GM18861 (cell line): ENCODE measurements at regions not wholly inside any gene's neighbourhood (a gene's known extent, or its start where the extent isn't known, plus 50 kb on each side); places are given as distances from the start of the nearest gene placed in this dataset.
"Not testable (repeated sequence)": the region's sequence is repeated elsewhere in the genome, so short reads cannot be mapped to it uniquely, and the experiment has no call there.

Experiments
- ATAC-seq: cut with Tn5 transposase; IDR thresholded peaks from one replicate; pipeline ENCODE4 v1.9.1; 2021; ENCODE audit not compliant: unreplicated experiment

DNA sequence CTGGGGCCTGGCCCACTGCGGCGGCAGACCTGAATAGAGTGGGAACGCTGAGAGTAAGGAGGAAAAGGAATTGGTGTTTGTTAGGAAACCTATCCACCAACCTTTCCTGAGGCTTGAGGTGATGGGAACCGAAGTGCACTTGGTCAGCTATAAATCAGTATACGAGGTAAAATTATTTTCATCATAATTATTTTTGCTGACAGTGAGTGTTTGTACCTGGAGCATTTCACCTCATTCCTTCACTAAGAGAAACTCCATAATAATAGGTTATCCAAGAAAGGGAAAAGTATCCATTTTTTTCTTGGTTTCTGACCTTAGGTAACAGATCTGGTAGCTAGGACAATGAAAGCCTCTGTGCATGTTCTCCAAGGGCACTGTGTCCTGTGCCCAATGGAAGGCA lies 138.6 kb upstream of the RGPD4 start:
- ATAC-seq = no peak

DNA sequence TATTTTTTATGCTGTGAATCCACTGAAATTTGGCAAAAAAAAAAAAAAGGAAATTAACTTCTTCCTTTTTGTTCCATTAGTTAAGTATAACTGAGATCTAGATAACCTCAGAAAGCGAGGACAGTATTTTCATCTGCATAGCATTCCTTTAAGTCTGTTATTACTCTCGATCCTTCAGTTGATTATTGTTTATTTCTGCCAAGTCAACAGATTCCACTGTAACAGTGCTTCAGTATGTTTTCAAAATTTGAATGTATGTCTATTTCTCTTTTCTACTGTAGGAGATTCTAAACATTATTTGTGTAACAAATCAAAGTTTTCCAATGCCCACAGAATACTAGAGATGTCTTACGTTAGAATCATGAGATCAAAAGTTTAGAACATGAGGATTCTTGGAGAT lies 133.1 kb upstream of the RGPD4 start:
- no peak for ATAC-seq

DNA sequence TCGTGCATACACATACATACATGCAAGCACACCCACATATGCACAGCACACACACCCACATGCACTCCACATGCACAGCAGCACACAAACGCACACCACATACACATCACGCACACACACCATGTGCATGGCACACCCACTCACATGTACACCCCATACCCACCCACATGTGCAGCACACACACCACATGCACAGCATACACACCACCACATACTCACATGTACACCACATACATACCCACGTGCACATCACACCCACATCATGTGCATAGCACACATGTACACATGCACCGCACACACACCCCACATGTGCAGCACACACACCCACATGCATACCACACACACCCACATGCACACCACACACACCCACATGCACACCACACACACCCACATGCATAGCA lies 132.0 kb upstream of the RGPD4 start:
- ATAC-seq = no peak

DNA sequence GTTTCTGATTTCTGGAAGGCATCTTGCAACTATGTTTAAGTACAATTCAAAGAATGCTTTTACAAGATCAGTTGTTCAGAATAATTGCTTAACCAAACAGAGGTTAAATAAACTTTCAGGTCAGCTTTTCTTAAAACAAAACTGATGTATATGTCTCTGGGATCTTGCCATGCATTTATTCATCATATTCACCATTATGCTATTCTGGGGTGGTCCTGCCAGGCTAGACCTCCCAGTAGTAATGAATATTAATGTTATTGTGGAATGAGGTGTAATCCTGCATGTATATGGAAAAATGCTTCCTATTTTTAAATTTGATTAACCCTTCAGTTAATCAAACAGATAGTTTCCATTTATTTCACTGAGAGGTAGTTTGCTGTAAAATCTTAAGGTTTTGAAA lies 129.3 kb upstream of the RGPD4 start:
- no peak for ATAC-seq

GRCh38 chr2:107698861-107699260 lies 127.8 kb upstream of the RGPD4 start:
- ATAC-seq = no peak

- ATAC-seq = no peak
These were observed 126.6 kb upstream of the RGPD4 start for GRCh38 chr2:107700073-107700472.

- no peak for ATAC-seq
These were observed 114.8 kb upstream of the RGPD4 start for GRCh38 chr2:107711941-107712340.

GRCh38 chr2:107712857-107713256 lies 113.8 kb upstream of the RGPD4 start:
- ATAC-seq = peak; percentile 56

GRCh38 chr2:107717661-107718060 lies 109.0 kb upstream of the RGPD4 start:
- ATAC-seq = no peak

GRCh38 chr2:107719141-107719540 lies 107.6 kb upstream of the RGPD4 start:
- ATAC-seq = no peak

- ATAC-seq = no peak
These were observed 106.9 kb upstream of the RGPD4 start for GRCh38 chr2:107719836-107720235.

DNA sequence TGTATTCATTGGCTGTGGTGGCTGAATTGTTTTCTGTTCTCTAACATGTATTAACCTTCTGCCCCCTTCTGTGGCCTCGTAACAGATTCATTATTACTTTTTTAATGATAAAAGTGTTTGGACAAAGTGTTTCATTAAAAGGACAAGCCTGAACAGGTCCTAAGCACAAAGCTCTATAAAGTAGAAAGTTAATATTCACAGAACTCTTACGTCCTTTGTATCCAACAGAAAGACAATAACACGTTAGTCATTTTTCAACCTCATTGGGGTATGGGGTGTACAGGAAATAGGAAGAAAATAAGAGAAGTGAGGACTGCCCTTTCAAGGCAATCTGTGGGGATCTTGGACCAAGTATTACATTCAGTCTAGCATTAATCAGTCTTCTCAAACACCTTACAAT lies 105.5 kb upstream of the RGPD4 start:
- no peak for ATAC-seq

- no peak for ATAC-seq
These were observed 105.1 kb upstream of the RGPD4 start for GRCh38 chr2:107721586-107721985.

GRCh38 chr2:107725824-107726223 lies 100.9 kb upstream of the RGPD4 start:
- ATAC-seq = not testable (repeated sequence)

DNA sequence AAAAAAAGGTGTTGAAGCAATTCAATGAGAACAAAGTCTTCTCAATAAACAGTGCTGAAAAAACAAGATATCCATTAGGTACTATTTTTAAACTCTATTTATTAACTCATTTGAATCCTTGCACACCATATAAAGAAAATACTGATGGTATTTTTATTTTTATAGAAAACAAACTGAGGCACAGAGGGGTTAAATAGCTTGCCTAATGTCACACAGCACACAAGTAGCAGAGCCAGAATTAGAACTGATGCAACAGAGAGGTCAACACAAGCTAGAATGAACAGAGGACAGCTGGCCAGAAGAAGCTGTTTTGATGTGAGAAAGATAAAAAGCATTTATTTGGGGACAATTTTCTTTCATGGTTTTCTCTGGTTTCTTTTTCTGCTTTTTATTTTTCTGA lies 99.4 kb upstream of the RGPD4 start:
- no peak for ATAC-seq

DNA sequence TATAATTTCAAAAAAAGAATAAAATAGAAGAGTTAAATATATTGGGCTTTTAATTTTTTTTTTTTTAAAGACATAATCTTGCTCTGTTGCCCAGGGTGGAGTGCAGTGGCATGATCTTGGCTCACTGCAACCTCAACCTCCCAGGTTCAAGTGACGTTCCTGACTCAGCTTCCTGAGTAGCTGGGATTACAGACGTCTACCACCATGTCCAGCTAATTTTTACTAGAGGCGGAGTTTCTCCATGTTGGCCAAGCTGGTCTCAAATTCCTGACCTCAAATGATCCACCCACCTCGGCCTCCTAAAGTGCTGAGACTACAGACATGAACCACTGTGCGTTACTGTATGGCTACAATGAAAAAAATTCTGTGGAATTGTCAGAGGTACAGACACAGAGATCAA lies 98.1 kb upstream of the RGPD4 start:
- no peak for ATAC-seq

DNA sequence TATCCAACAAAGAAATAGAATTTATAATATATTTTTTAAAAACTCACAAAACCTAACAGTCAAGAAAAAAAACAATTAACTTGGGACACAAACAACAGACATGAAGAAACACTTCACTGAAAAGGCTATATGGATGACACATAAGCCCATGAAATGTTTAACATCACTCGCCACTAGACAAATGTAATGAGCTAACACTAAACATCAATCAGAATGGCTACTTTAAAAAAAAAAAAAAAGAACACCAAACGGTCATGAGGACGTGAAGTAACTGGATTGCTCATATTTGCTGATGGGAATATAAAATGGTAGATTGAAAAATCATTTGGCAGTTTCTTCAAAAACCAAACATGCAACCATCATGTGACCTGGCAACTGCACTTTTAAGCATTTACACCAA lies 97.3 kb upstream of the RGPD4 start:
- ATAC-seq = no peak

DNA sequence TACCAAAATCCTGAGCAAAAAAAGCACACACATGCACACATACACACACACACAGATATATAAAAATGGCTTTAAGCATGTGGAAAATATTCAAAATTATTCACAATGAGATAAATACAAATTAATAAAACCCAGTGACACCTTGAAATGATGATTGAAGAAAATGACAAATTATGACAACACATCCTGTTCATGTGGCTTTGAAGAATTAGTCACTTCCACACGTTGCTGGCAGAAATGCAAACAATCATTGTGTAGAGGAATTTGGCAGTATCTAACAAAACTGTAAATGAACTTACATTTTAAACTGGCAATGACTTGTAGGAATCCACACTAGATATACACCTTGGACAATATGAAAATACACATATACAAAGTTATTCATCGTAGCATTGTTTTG lies 95.8 kb upstream of the RGPD4 start:
- no peak for ATAC-seq

DNA sequence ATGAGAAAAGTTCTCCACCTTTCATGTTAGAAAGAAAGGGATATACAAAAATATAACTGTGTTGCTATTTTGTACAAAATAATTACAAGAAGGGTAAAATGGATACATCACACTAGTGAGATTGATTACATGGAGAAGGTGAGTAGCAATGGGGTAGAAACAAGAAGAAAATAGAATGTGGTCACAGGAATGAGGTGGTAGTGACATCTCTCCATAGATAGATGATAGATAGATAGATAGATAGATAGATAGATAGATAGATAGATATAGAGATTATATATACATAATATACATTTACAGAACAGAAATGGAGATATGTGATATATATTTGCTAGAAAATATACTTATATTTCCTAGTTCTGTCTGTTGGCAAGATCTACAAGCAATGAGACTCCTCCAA lies 95.3 kb upstream of the RGPD4 start:
- no peak for ATAC-seq

DNA sequence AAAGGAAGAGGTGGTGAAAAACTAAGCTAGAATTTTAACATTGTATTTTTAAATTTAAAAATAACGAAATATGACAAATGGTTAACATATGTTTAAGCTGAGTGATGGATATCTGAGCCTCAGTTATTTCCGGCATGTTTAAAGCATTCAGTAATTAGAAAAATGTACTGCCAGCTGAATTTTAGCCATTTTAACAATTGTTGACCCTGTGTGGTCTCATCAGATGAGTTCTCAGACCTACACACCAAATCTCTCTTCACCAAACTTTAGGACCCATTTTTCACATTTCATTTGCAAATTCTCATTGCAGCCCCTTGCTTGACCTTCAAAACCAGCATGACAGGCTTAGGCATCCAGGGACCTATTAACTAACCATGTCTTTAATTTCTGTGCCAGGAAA lies 91.5 kb upstream of the RGPD4 start:
- no peak for ATAC-seq

- ATAC-seq = no peak
These were observed 88.9 kb upstream of the RGPD4 start for GRCh38 chr2:107737756-107738155.

DNA sequence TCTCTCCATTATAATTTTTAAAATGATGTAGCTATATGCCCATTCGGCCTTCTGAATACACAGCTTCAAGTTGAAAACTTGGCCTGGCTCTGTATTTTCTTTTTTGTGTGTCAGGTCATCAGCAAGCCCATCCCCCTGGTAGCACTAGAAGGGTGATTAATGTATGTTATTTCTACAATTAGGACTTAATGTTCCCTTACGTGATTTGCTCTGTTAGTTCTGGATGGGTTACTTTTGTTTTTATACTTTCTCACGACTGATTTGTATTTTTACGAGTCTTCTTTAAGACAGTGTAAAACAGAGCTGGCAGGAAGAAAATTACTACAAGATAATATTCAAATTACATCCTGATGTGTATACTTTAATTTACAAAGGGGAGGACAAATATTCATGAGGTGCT lies 88.4 kb upstream of the RGPD4 start:
- no peak for ATAC-seq

DNA sequence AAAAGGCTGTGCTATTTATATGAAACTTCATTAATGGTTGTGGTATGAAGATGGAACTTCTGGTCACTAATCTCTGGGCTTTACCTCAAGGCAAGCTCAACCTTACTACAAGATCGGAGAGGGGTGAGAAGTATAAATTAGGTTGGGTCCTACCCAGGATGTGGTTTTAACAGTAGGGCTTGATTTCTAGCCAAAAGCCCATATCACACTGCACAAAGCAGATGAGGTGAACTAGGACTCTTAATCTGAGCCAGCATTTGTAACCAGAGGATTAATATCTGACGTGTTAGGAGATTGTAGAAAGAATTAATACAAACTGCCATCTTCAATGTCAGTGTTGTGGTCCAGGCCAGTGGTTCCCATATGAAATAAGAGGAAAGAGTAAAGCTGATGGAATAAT lies 86.4 kb upstream of the RGPD4 start:
- ATAC-seq = no peak

DNA sequence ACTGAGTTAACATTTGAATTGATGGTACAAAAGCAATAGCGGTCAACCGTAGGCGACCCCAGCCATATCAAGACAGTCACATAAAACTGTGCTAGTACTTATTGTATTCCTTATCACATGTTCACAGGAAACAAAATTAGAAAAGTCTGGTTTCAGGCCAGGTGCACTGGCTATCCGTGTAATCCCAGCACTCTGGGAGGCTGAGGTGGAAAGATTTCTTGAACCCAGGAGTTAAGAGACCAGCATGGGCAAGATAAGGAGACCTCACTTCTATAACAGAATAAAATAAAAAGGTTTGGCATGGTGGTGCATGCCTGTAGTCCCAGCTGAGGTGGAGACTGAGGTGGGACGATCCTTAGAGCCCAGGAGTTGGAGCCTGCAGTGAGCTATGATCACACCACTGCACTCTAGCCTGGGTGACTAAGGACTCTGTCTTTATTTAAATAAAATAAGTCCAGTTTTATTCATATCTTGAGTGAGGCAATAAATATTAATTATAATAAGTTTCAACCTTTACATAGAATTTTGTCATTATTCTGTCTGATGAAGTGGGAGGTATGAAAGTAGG lies 84.1 kb upstream of the RGPD4 start:
- no peak for ATAC-seq
